UCSD-AML1 (cell line): ENCODE measurements at regions not wholly inside any gene's neighbourhood (a gene's known extent, or its start where the extent isn't known, plus 50 kb on each side); places are given as distances from the start of the nearest gene placed in this dataset.

Experiments used
- DNase-seq: peaks from one replicate; lab custom pipeline; 2025; ENCODE audit not compliant: unreplicated experiment; lab: John Stamatoyannopoulos, UW

DNA sequence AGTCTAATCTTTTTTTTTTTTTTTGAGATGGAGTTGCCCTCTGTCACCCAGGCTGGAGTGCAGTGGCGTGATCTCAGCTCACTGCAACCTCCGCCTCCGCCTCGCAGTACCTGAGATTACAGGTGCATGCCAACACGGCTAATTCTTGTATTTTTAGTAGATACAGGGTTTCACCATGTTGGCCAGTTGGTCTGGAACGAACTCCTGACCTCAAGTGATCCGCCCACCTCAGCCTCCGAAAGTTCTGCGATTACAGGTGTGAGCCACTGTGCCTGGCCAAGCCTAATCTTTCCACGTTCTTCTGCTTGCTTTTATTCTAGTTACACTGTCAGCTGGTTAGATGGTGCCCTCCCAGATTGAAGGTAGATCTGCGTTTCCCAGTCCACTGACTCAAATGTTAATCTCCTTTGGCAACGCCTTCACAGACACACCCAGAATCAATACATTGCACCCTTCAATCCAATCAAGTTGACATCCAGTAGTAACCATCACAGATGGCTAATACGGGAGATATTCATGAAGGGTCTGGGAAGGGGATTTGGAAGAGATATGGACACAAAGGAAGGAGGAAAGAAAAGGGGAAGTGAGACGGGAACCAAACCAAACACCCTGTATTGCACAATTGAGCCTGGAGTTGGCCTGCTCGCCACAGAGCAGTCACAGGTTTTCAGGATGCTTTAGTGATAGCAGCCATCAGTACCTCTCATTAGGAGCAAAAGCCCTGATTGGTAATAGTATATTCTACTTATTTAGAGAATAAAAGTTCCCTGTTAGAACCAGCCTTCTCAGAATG, 229.8 kb downstream of the PIK3C3 start:
- DNase-seq, result no peak

DNA sequence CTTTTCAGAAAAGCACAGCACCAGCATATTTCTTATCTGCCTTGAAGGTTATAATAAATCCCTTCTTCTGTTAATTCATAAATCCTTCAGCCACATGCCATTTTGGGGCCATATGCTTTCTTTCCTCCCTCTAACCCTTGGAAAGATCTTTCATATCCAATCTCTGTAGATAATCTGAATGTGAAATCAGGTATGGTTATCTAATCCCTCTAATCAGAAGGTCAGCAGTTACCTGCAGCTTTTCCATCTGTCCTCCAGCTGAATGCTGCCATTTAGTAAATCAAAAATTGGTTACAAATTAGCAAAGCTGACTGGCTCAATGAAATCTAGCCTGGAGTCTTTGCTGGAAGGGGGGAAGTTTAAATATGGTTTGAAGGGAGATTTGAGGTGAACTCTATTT, 230.5 kb downstream of the PIK3C3 start:
- no peak for DNase-seq

DNA sequence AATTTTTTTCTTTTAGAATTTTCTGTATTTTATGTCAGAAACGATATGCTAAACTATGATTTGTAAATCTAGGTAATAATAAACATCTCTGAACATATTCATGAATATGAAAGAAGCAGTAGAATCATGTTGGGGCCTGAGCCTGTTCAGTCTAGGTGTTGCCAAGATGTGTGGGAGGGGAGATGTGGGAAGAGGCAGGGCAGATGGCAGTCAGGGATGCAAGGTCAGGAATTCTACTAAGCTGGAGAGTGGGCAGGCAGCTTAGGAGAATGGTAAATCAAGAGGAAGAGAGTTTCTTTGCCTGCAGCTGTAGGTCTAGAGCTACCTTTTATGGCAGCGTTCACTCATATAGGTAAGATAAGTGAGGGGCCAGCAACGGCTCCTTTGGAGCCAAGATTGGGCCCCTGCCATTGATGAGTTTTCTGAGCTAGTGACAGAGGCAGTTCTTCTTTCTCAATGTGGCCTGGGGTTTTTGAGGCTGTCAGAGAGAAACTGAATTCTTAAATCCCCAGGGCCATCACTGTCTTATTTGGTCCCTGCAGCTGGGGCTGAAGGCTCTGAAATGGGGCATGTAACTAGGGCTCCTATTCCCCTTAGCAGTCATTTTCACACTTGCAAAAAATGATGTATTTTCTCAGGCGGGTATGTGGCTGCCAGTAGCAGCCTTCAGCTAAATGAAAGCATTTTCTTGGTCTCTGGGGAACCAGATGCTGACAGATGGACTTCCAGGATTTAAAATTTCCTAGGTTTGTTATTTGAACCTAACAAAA, 232.8 kb downstream of the PIK3C3 start:
- no peak for DNase-seq

- no peak for DNase-seq
Measured at GRCh38 chr18:42190643-42191042, 235.6 kb downstream of the PIK3C3 start.

- no peak for DNase-seq
Measured at GRCh38 chr18:42192251-42193248, 237.5 kb downstream of the PIK3C3 start.

DNA sequence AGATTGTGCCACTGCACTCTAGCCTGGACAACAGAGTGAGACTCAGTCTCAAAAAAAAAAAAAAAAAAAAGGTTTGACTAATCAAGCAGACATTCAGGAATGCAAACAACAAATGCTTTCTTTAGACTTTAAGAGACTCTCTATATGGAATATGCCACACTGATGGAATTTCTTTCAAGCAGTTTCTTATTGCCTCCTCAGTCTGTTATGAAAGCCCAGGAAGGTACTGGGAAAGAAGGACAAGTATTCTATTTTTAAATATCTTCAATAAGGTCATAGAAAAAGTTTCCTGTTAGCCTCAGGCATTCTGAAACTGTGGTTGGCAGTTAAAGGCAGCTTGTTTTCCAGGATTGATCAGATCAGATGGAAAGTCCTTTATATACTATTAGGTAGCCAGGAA, 241.6 kb downstream of the PIK3C3 start:
- DNase-seq, result no peak

DNA sequence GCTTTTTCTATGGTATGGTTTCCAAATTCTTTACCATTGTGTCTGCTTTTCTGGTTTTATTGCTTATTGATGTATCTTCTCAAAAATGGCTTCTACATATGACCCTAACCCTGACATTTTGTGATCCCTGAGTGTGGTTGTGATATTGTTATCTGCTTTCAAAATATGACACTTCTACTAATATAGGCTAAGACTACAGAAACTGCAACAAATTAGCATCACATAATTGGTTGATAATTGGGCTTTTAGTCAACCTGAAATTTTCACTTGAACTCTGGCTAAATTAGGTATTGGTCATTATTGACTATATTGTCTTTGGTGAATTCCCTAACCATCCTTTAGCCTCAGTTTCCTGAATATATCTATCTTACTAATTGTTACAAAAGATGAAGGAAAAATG, 246.1 kb downstream of the PIK3C3 start:
- no peak for DNase-seq

DNA sequence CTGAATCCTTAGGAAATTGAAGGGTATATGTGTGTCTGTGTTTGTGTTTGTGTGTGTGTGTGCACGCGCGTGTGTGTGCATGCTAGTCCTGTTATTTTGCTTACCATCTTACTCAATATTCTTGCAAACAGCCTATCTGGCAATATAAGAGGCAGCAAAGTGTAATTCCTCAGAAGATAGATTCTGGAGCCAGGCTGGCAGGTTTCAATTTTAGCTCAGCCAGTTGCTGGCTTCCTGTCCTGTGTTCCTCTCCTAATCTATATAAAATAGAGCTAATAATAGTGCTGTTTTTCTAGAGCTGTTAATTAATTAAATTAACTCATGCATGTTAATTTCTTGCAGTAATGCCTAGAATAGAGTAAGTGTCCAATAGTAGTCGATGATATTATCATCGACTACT, 256.2 kb downstream of the PIK3C3 start:
- no peak for DNase-seq

GRCh38 chr18:42222557-42222956, 267.5 kb downstream of the PIK3C3 start:
- no peak for DNase-seq

GRCh38 chr18:42228581-42228980, 273.5 kb downstream of the PIK3C3 start:
- DNase-seq, result no peak

- DNase-seq, result no peak
Measured at GRCh38 chr18:42229211-42230210, 274.5 kb downstream of the PIK3C3 start.

GRCh38 chr18:42230636-42231035, 275.6 kb downstream of the PIK3C3 start:
- DNase-seq, result no peak

DNA sequence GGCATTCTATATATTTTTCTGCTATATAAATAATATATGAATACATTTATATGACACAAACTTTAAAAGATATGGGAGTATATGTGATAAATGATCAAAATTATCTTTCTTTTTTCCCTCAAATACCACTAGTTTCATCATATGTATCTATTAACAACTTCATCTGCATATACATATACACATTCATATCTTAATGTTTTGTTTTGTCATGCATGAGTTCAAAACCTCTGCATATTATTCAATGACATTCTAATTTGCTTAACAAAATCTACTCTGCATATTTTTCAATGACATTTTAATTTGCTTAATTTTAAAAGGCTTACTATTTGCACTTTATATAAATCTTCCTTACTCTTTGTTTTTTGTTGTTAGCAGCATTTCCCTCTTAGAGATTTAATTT, 276.2 kb downstream of the PIK3C3 start:
- no peak for DNase-seq

DNA sequence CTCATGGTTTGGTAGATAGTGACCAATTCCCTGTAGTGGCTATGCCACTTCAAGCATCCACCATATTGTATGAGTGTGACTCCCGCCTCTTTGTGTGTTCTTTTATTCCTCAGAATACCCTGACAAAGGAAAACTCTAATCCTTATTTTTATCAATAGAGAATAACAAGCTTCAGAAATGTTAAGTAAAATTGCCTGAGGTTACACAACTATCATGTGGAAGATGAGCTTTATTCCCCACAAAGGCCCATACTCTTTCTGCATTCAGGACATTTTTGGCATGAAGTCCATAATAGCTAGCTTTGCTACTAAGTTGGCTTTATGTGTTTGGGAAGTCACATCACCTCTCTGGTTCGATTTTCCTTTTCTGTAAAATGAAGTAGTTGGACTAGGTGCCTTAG, 276.8 kb downstream of the PIK3C3 start:
- no peak for DNase-seq

- DNase-seq, result no peak
Measured at GRCh38 chr18:42233908-42234307, 278.9 kb downstream of the PIK3C3 start.

GRCh38 chr18:42242758-42243157, 287.7 kb downstream of the PIK3C3 start:
- DNase-seq, result no peak

DNA sequence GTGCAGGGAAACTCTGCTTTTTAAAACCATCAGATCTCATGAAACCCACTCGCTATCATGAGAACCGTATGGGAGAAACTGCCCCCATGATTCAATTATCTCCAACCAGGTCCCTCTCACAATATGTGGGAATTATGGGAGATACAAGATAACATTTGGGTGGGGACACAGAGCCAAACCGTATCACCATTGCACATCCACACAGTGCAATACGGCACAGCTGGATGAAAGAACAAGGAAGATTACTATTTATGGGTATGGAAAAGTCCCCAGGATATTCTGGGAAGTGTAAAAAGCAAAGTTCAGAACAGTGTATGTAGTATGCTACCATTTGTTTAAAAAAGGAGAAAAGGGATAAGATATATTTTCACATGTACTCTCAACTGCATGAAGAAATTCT, 290.1 kb downstream of the PIK3C3 start:
- DNase-seq, result no peak

DNA sequence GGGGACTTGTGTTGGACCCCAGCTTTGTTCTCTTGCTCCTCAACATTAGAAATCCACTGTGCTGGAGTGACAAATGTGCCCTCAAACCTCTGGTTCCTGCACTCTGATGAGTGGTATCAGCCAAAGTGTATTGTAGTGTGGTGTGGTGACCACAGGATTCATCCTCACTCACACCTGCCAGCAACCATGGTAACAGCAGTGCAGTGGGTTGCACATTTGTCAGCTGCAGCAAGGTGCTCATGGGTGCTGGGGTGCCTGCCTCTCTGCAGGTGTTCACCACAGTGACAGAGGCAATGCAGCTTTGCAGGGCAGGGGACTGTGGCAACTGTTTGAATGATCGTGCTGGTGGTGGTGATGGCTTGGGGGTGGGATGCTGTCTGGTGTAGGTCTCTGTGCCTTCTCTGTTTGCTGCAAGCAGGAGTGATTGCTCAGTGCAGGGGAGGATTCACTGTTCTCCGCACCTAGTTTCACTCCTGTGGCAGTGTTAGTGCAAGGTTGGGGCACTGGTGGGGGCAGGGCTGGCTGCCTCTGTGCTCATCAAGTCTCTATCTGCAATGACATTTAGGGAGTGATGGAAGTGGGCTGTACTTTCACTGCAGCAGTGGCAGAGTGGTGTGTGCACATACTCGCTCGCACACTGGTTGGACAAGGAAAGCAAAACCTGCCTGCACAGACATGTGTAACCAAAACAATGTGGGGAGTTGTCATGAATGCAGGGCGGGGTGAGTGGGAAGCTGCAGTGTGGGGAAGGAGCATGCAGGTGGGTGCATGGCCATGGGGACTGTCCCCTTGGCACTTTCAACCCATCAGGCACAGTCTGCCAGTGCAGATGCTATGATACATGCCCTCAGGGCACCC, 301.1 kb downstream of the PIK3C3 start:
- no peak for DNase-seq

DNA sequence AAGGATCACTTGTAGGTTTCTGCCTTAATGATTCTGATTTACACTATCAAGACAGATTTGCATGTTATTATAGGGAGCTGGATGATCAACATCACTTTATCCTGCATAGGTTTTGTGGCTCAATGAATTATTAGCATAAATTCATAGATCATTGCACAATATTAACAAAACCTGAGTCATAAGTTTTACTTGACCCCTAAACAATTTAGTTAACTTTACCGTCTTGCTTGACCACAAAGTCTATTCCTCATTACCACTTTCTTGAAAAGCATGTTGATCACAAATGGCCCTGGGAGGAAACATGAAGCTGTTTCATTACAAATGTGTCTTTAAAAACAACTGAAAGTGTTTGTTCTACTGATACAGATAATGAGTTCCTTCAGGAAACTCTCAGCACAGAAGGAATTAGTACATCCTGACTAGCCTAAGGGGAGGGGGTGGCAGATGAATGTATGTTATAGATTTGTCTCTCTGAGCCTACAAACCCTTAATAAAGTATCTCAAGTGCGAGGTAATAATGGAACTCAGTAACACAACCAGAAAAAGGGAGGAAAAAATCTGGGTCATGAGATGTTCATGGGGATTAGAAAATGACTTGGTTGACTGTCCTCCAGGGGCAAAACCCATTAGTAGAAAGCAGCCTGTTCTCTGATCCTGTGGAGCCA, 303.4 kb downstream of the PIK3C3 start:
- no peak for DNase-seq
